Thyroid gland (tissue), 4 donors: ENCODE measurements at regions not wholly inside any gene's neighbourhood (a gene's known extent, or its start where the extent isn't known, plus 50 kb on each side); places are given as distances from the start of the nearest gene placed in this dataset.

Source experiments
- CTCF ChIP-seq, 6 experiments: fragments of 200-600 bp in 3 of 6; fragments of 450-650 bp in 3 of 6; sonication (generic) in 3 of 6; IDR thresholded peaks; one replicate each; pipeline ENCODE4 v1.5.1; 2016 to 2019; ENCODE audit warnings: antibody characterized with exemption in 6 of 6, mild to moderate bottlenecking in 2 of 6, inconsistent platforms in 1 of 6, moderate library complexity in 1 of 6
- POLR2A ChIP-seq, 2 donors: fragments of 450-650 bp; IDR thresholded peaks; one replicate each; pipeline ENCODE4 v1.6.1; 2017; ENCODE audit warnings: antibody characterized with exemption in 2 of 2, mild to moderate bottlenecking in 2 of 2, moderate library complexity in 1 of 2

GRCh38 chr2:31729065-31729439, 148.3 kb upstream of the SRD5A2 start:
- TF ChIP-seq POLR2A (IDR thresholded peaks at IDR 0.05) (no peak), CTCF (IDR thresholded peaks at IDR 0.05) (no peak)
